GM19238 (cell line): ENCODE measurements at regions not wholly inside any gene's neighbourhood (a gene's known extent, or its start where the extent isn't known, plus 50 kb on each side); places are given as distances from the start of the nearest gene placed in this dataset.

Experiments used
- DNase-seq: peaks from one replicate; pipeline ENCODE4 v3.0.0; 2011; ENCODE audit warnings: low spot score; ENCODE audit not compliant: insufficient read length

DNA sequence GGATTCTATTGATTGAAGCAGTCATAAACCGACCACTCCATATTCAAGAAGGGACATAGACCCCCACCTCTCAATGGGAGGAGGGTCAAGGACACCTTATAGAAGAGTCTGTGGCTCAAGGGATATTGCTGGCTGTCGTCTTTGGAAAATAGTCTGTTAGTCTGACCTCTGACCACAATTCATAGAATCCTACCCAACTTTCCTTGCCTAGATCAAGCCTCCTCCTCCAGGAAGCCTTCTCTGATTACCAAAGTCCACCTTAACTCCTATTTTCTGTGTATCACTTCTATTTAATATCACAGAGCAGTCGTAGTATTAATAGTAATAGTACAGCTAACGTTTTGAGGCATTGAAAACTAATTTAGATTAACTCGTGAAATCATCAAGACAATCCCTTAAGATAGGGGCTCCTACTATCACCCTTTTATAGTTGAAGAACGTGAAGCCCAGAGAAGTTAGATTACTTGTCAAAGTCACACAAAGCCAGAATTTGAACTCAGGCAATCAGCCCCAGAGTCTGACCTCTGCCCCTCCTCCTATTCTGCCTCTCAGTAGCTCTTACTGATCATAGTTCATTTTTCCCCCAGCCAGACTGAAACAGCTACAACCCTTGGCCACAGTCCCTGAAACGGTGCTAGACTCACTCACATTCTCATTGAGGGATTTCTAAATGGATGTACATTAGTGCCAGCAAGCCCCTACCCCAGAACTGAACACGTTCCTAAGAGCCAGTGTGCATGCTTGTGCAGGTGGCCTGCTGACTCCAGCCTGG, 636.6 kb downstream of the MID1IP1 start:
- DNase-seq: no peak

DNA sequence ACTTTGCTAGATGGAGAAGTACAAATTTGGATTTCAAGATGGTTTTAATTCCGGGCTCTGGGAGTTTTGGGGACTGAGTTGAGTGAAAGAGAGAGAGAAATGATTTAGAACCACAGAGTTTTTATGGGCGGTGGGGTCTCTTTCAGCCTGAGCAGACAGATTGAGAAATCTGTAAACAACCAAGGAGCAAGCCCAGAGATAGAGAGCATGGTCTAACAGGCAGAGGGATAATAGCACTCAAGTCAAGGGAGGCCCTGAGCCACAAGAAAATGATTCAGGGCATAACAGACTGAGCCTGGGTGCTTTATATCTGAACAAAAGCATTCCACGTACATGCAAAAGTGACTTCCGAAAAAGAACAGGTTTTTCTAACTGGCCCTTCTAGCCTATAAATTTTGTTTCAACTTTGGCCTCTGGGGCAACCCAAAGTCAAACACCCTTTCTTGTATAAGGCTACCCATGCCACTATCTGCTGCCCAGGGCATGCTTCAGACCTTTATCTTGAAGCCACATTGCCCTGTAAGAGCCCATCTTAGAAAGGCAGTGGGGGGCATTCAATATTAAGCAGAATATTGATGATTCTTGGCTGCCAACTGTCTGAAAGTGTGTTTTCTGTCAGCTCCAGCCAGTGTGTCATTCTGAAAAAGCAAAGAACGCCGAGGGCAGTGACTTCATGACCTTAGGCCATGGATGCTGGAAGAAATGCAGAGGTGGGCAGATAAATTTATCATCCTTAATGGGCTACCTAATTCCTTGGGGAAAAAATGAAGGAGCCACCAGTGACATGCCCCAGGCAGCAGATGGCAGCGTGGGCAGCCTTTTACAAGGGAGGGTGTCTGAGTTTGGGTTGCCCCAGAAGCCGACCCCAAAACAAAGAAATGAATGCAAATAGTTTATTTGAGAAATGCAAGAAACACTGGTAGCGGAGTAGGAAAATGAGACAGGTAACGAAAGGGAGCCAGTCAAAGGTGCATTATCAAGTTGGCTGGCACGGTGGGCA, 637.6 kb downstream of the MID1IP1 start:
- DNase-seq: no peak

DNA sequence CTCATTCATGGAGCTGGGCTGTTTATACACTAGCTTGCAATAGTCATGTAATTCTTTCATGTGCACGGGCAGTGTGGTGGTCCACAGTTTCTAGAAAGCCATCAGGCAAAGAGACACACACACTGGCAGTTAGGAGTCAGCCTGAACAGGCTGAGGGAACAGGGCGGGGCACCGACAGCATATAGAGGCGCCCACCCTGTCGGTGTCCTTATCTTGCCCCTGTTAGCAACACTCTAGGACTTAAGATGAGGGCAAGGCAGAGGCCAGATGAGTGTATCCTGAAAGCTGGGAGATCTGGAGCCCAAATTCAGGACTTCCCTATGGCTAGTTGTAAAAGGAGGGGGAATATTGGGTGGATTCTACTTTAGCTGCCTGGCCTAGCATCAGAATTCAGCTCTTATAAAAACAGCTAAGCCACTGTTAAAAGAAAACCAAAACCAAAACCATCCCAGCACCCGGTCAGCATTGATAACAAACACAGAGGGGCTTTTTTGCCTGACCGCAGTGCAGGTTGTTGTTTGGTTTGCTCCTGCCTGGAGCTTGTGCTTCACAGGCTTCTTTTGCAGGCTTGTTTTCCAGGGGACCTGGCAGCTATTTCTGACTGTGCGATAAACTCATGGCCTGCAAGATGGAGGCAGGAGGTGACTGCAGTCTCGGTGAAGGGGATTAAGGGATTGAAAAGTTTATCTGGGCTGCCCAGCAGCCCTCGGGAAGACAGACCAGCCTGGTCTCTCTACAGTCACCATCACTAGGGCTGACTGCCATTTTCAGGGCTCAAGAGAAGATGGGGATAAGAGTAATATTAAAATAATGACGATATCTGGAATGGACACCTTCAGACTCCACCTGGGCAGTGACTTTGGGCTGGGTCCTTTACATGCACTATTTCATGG, 638.9 kb downstream of the MID1IP1 start:
- DNase-seq: no peak

DNA sequence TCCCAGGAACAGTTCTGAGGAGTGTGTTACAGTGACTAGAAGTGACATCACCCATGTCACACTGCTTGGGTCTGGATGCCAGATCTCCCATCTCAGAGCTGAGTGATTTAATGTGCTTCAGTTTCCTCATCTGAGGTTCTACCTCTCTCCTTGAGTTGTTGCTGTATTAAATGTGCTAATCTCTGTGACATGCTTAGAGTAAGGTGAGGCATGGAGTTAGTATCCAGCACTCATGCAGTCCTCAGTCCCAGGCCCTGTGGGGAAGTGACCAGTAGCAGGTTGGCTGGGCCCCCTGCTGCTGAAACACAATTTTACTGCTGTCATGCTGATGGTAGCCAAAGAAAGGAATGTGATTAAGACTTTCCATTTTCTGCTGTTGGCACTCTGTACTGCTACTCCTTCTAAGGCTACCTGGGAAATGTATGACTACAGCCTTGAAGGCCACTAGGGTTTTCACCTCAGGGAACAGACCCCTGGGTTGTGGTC, 639.6 kb downstream of the MID1IP1 start:
- no peak for DNase-seq

DNA sequence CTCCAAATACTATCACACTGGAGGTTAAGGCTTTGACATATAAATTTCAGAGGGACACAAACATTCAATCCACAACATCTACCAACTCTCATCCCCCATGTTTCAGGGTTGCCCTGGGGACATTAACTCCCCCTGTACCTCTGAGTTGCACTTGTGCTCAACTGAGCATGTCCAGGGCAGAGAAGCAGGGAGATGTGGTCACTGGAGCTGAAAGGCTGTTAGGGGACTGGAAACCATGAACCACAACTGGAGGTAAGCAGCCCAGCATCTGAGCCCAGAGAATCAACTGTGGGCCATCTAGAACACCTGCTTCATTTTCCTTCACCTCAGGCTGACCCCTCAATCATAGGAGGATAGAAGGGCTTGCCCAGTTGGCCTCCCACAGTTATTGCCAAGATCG, 641.1 kb downstream of the MID1IP1 start:
- DNase-seq: no peak

DNA sequence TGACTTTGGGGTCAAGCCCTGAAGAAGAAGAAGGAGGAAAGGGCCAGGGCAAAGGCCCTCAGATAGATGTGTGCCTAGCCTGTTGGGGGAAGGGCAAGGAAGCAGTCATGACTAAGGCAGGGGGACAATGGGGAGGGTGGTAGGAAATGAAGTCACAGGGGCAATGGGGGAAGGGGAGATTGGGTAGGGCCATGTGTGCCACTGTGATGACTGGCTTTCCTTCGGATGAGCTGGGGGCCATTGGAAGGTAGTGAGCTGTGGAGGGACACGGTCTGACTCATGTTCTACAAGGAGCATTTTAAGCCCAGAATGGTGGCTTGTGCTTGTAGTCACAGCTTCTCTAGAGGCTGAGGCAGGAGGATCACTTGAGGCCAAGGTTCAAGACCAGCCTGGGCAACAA, 642.0 kb downstream of the MID1IP1 start:
- no peak for DNase-seq

DNA sequence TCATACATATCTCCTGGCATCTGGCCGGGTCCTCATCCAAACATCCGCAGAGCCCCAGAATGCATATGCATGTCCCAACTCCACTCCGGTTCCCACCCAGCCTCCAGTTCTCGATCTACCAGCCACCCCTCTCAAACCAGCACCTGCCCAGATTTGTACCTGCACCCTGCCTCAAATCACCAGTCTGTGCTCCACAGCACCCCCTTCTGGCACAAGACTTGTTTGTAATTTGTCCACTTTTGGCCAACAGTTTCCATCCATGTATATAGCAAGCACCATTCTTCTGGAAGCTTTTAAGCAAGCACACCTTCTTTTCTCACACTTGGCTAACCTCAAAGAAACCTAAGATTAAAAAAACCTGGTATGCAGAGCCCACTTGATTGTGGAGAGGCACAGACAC, 644.1 kb downstream of the MID1IP1 start:
- no peak for DNase-seq

DNA sequence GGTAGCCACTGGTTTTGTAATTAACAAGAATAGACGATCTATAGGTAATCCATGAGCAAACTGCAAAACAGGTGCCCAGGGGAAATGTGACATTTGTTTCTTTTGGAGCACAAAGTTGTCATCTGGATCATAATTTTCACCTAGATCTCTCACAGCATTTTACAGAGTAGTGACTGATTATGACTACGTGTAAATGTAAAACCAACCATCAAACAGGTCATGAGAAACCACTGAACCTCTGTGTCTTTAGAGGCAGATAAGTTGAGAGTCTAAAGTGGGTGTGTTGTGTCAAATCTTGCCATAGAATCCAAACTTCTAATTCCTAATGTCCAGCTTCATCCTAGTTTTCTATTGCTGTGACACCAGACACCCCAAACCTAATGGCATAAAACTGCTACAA, 648.1 kb downstream of the MID1IP1 start:
- no peak for DNase-seq

DNA sequence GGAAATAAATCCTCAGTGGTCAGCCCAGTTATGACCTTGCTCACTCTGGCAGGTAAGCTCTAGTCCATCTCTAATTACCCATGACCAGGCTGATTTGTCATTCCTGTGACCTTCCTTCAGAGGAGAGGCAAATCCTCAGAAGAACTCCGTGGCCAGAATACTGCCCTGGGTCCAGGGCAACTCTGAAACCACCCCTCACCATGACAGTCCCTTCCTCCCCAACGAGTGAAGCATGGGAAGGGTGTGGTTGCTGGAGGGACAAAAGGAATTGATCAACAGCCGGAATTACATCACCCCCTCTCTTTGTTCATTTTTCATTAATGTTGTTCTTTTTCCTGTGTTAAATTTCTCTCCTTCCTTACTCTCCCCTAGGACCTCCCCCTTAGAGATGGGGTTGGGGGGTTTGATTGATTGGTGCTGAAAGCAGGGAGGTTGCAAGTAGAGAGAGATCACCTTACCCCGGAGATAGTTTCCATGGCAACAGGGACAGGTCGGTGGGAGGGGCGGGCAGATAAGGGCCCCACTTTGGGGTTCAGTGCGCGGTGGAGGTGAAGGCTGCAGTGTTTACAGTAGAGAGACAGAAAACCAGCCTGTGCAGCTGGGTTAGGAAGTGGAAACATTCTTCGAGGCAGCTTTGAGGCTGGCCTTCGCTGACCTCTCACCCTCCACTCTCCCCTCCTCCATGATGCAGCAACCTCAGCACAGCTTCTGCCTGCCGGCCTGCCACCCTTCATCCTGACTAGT, 647.4 kb downstream of the BCOR start:
- no peak for DNase-seq

DNA sequence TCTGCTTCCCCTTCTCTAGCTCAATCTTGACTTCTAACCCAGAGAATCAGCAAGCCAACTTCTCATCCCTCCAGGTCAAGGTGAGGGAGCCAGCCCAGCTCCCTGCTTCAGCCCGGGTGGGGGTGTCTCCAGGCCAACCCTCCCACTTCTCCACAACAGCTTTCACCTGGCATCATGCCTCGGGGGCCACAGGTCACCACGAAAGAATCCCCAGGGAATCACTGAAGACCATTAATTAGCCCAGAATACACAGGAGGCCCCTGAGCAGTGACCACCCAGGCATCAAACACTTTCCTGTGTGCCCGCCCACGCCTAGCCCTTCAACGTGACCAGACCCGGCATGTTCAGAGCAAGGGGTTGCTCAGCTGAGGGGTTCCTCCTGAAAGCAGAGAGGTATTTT, 646.7 kb downstream of the BCOR start:
- DNase-seq: no peak

DNA sequence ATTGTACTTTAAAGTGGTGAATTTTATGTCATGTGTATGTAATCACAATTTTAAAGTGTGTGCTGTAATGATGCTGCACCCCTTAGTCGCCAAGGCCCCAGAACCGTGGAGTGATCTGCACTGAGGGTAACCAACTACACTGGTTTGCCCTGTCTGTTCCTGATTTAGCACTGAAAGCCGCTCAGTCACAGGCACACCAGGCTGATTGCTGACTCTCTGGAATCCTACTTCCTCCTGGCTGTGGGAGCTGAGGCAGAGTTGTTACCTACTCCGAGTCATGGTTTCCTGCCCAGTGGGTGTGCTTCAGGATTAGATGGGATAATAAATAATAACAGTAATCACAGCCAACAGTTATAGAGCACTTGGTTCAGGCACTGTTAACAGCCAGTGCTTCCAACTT, 645.4 kb downstream of the BCOR start:
- no peak for DNase-seq

DNA sequence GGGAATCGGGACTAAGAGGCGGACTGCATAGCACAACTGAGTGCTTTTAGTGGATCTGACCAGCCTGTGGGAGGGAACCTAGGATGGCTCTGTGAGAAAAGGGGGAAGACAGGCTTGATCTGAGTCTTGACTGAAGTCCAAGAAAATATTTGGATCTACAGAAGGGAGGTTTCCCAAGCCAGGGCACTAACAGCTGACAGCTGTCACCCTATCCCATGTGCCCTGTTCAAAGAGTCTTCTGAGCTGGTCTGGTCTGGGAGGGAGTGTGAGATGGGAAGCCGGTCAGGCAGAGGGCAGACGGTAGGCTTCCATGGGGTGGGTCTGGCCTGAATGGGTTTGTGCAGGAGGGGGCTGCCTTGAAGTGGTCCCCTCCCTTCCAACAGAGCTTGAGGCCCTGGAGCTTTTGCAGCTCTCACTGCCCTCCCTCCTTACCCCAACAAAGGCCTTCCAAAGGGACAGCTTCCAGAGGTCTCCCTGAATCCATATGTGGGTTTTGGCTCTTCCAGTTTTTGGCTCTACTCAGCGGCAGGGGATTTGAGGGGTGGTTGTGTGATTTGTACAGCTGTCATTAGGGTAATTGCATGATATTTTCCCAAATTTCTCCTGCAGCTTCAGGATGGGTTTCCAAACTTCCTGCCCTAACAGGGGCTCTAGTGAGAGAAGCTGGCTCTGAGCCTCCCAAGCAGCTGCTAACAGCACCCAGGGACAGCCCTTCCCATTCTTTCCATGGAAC, 643.7 kb downstream of the BCOR start:
- no peak for DNase-seq

DNA sequence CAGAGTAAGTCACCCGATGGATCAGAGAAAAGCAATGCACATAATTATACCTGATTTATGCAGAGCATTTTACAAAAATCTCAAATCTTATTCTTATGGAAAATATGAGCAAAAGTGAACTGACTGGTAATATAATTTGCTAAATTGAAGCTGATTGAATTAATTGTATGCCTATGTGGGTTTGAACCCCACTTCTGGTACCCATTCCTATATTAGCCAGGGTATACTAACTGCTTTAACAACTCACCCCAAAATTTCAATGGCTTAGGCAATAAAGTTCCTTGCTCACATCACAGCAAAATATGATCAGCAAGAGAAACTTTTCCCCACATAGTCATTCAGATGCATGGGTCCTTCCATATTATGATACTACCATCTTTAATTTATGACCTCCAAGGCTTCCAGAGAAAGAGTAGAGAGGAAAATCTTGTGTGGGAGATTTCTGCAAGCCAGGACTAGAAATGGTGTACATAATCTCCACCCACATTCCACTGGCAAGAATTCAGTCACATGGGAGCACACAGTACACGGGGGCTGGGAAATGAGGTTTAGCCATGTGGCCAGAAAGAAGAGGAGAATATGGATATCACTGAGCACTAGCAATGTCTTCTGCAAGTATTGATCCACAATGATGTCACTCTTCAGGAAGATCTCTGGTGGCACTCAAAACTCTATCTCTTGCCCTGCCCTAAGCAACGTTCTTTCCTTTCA, 640.7 kb downstream of the BCOR start:
- DNase-seq: no peak

DNA sequence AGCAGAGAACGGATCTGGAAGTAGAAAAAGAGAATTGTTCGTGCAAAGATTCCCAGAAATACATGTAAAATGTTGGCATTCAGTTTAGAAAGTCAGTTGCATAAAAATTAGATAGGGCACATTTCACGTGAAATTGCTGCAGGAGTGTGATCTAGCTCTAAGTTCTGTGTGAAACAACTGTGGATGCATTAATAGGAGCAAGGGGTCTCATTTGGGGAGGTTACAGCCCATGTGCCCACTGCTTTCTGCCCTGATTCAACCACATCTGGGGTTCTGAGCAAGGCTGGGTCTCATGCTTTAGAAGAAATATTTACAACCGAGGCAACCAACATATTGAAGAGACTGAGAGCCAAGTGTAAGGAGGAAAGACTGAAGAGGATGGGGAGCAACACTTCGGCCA, 639.0 kb downstream of the BCOR start:
- DNase-seq: no peak

DNA sequence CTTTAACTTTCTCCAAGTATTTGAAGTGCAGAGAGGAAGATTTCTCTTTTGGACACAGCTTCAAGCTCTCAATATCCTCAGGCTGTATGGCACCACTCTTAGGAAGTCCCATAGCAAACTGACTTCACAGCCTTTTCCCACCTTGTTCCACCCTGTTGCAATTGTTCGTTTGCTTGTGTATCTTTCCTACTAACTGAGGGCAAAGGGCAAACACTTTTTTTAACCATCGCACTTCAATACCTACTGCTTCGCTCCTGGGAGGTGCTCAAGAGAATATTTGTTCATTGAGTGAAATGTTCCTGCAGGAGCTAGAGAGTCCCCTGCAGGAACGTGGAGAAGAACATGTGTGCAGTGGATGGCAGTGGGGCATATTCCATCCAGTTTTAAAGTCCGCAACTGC, 638.6 kb downstream of the BCOR start:
- no peak for DNase-seq

DNA sequence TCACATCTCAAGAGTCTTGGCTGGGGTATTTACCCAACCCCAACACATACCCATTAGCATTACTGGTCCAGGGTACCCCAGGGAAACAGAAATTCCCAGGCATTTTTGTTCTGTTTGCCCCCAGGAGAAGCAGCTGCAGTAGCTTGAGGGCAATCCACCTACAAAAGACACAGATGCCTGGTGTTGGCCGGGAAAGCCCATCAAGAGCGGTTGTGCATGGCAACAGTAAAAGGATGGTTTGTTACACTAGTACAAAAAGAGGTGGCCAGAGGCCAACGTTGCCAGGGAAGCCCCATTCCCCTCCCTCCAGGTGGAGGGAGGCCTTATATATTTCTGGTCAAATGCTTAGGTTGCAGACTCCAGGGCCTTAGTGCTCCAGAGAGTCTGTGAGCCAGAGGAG, 637.8 kb downstream of the BCOR start:
- DNase-seq: no peak

DNA sequence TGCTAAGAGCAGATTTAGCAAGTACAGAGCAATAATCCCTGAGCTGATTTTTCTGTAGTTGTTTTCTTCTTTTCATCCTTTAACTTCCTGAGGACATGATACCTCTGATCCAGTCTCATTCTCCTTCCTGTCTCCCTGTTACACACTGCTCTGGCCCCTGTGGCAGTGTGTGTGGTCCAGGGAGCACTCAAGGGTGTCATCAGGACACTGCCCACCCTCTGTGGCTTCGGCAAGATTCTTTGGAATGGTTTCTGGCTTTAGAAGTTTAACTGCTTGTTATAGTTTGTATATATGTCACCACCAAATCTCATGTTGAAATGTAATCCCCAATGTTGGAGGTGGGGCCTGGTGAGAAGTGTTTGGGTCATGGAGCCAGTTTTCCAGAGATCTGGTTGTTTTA, 637.3 kb downstream of the BCOR start:
- DNase-seq: no peak

DNA sequence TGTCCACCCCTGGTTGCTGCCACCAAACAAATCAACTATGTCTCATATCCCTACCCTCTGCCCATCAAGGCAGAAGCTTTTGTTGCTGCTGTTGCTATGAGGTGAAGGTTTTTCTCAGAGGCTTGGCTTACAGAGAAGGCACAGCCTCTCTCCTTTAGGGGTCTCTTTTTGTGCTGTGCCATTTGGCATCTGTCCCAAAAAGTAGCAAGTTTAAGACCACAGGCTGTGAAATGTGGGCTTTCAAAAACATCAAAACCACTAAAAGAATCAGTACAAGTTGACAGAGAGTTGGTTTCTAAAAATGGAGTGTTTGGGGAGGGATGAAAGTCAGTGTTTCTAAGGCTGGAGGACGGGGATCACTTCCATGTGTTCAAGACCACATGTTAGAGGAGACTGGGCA, 634.9 kb downstream of the BCOR start:
- DNase-seq: no peak

DNA sequence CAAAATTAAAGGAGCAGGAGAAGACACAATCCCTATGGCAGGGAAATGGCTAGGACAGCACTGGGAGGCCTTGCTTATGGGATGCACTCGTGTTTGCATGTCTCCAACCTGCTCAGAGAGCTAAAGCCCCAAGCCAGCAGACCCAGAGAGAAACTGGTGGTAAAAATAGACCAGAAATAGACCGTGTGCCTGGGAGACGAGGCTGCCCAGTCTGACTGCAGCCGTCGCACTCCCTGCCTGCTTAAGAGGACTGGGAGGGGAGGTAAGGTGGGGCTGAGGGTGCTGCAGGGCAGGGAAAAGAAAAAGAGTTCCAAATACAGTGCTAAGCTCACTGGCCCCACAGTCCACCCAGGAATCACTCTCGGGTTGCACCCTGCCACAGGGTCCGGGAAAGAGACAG, 633.5 kb downstream of the BCOR start:
- no peak for DNase-seq
